Fibroblast of pulmonary artery (primary cell): ENCODE measurements at regions not wholly inside any gene's neighbourhood (a gene's known extent, or its start where the extent isn't known, plus 50 kb on each side); places are given as distances from the start of the nearest gene placed in this dataset.

ENCODE experiments used
- DNase-seq: peaks from one replicate; pipeline ENCODE4 v3.0.0-alpha.2; 2010; ENCODE audit warnings: low read depth
- H3K4me3 ChIP-seq: replicated peaks from 2 replicates; pipeline ENCODE4 v1.5.1; 2011; ENCODE audit warnings: low read depth, mild to moderate bottlenecking, control low read depth, low read length, moderate library complexity
- CTCF ChIP-seq: IDR thresholded peaks from 2 replicates; pipeline ENCODE4 v1.5.1; 2011; ENCODE audit warnings: mild to moderate bottlenecking, control low read depth, low read length, inconsistent platforms; ENCODE audit errors: missing control alignments

- TF ChIP-seq CTCF: no peak
- DNase-seq: no peak
- no peak overlapping the region for H3K4me3 ChIP-seq
Observed at GRCh38 chr1:239922778-239923522, 168.7 kb upstream of the FMN2 start.

- TF ChIP-seq CTCF: no peak
- no peak overlapping the region for H3K4me3 ChIP-seq
- no peak for DNase-seq
Observed at GRCh38 chr1:239924741-239925350, 166.8 kb upstream of the FMN2 start.

GRCh38 chr1:239926184-239926583, 165.5 kb upstream of the FMN2 start:
- no peak overlapping the region for H3K4me3 ChIP-seq
- no peak for DNase-seq
- no peak for TF ChIP-seq CTCF

GRCh38 chr1:239929317-239929716, 162.4 kb upstream of the FMN2 start:
- no peak overlapping the region for H3K4me3 ChIP-seq
- TF ChIP-seq CTCF: no peak
- no peak for DNase-seq

- no peak for DNase-seq
- no peak for TF ChIP-seq CTCF
- no peak overlapping the region for H3K4me3 ChIP-seq
Observed at GRCh38 chr1:239930686-239931262, 160.9 kb upstream of the FMN2 start.

- no peak for TF ChIP-seq CTCF
- no peak for DNase-seq
- H3K4me3 ChIP-seq: no peak overlapping the region
Observed at GRCh38 chr1:239931341-239931740, 160.3 kb upstream of the FMN2 start.
